Adrenal gland (tissue), 5 donors: ENCODE measurements at regions not wholly inside any gene's neighbourhood (a gene's known extent, or its start where the extent isn't known, plus 50 kb on each side); places are given as distances from the start of the nearest gene placed in this dataset.

Source experiments
- POLR2A ChIP-seq, 2 donors: fragments of 450-650 bp; IDR thresholded peaks; one replicate each; pipeline ENCODE4 v1.6.1; 2017; ENCODE audit warnings: antibody characterized with exemption in 2 of 2, mild to moderate bottlenecking in 2 of 2, moderate library complexity in 1 of 2
- TF ChIP-seq, protein P1 (sequence below), 6 experiments: fragments of 450-650 bp in 4 of 6; fragments of 200-600 bp in 2 of 6; sonication (generic) in 1 of 6; IDR thresholded peaks; 1 replicate in 5 of 6; 2 replicates in 1 of 6; pipeline versions ENCODE4 v1.5.1 to v1.8.0; 2016 to 2021; ENCODE audit warnings: antibody characterized with exemption in 6 of 6, mild to moderate bottlenecking in 2 of 6, moderate library complexity in 1 of 6
- donor health status: DM: no; HTN: no; CAD: no.

GRCh38 chr14:28254768-28255167 is 511.8 kb upstream of the FOXG1 start:
- TF ChIP-seq, protein P1, sequence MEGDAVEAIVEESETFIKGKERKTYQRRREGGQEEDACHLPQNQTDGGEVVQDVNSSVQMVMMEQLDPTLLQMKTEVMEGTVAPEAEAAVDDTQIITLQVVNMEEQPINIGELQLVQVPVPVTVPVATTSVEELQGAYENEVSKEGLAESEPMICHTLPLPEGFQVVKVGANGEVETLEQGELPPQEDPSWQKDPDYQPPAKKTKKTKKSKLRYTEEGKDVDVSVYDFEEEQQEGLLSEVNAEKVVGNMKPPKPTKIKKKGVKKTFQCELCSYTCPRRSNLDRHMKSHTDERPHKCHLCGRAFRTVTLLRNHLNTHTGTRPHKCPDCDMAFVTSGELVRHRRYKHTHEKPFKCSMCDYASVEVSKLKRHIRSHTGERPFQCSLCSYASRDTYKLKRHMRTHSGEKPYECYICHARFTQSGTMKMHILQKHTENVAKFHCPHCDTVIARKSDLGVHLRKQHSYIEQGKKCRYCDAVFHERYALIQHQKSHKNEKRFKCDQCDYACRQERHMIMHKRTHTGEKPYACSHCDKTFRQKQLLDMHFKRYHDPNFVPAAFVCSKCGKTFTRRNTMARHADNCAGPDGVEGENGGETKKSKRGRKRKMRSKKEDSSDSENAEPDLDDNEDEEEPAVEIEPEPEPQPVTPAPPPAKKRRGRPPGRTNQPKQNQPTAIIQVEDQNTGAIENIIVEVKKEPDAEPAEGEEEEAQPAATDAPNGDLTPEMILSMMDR (IDR thresholded peaks at IDR 0.05): no peak
- TF ChIP-seq POLR2A (IDR thresholded peaks at IDR 0.05): no peak
